BJ (cell line): ENCODE measurements at regions not wholly inside any gene's neighbourhood (a gene's known extent, or its start where the extent isn't known, plus 50 kb on each side); places are given as distances from the start of the nearest gene placed in this dataset.

Source experiments
- CTCF ChIA-PET: fragments of 350-600 bp; formaldehyde crosslinking; extraction: SDS; loops from one replicate; lab custom pipeline; 2021; ENCODE audit warnings: antibody characterized with exemption, inconsistent platforms; lab: Yijun Ruan, JAX
- POLR2A ChIA-PET: fragments of 300-600 bp; sonication (Branson Sonifier 250); formaldehyde crosslinking; extraction: SDS; loops from one replicate; lab custom pipeline; 2021; ENCODE audit warnings: antibody characterized with exemption; lab: Charles Lee
- DNase-seq: peaks from one replicate; pipeline ENCODE4 v3.0.0-alpha.2; 2011; ENCODE audit warnings: low read depth
- H3K27me3 ChIP-seq: 2 replicates; pipeline ENCODE4 v1.6.0; 2011; ENCODE audit warnings: low read length; ENCODE audit not compliant: control insufficient read depth, insufficient read depth
- H3K36me3 ChIP-seq: 2 replicates; pipeline ENCODE4 v1.5.1; 2011; ENCODE audit warnings: low read length; ENCODE audit not compliant: control insufficient read depth, insufficient read depth
- H3K4me3 ChIP-seq: 2 replicates; pipeline ENCODE4 v1.5.1; 2011; ENCODE audit warnings: low read depth, mild to moderate bottlenecking, control low read depth, low read length
- CTCF ChIP-seq: IDR thresholded peaks from 2 replicates; pipeline ENCODE4 v1.5.1; 2011; ENCODE audit warnings: low read depth, mild to moderate bottlenecking, control low read depth, inconsistent platforms, low read length, moderate library complexity; ENCODE audit not compliant: insufficient read depth

GRCh38 chr12:124683152-124684124 lies 116.0 kb upstream of the NCOR2 start:
- CTCF ChIA-PET = interaction anchor here (0.7 to 1.2 kb wide), 2 partner anchors 32 to 88 kb away, joined by 3 read pairs; no protein-coding TSS in a partner anchor
- H3K27me3 ChIP-seq = no peaks in the 10 kb centered on the region
- H3K36me3 ChIP-seq = no peaks in the 10 kb centered on the region
- no peak for TF ChIP-seq CTCF
- DNase-seq = no peak
- POLR2A ChIA-PET = no interaction called here
- no peak overlapping the region for H3K4me3 ChIP-seq

GRCh38 chr12:124682425-124683151 lies 115.2 kb upstream of the NCOR2 start:
- H3K27me3 ChIP-seq = no peaks in the 10 kb centered on the region
- ChIA-PET POLR2A (no interaction called here), CTCF (interaction anchor here (0.6 to 1.2 kb wide), 3 partner anchors 33 to 283 kb away, joined by 3 read pairs; no protein-coding TSS in a partner anchor)
- DNase-seq = no peak
- no peaks in the 10 kb centered on the region for H3K36me3 ChIP-seq
- H3K4me3 ChIP-seq = no peak overlapping the region
- no peak for TF ChIP-seq CTCF

GRCh38 chr12:124681779-124682391 lies 114.5 kb upstream of the NCOR2 start:
- DNase-seq = peak; percentile 58
- POLR2A ChIA-PET = no interaction called here
- H3K36me3 ChIP-seq = no peaks in the 10 kb centered on the region
- no peak overlapping the region for H3K4me3 ChIP-seq
- CTCF ChIA-PET = interaction anchor here (0.6 kb wide), 1 partner anchor 283 kb away, joined by 3 read pairs; no protein-coding TSS in a partner anchor
- H3K27me3 ChIP-seq = no peaks in the 10 kb centered on the region
- TF ChIP-seq CTCF = no peak

- ChIA-PET CTCF (interaction anchor here (0.6 kb wide), 1 partner anchor 340 kb away, joined by 4 read pairs; no protein-coding TSS in a partner anchor), POLR2A (no interaction called here)
- peak; percentile 25; the same call in 1 of the 2 replicates for TF ChIP-seq CTCF
- no peak for DNase-seq
- Histone ChIP-seq H3K27me3 (no peaks in the 10 kb centered on the region), H3K36me3 (no peaks in the 10 kb centered on the region), H3K4me3 (no peak overlapping the region)
These were observed 113.7 kb upstream of the NCOR2 start for GRCh38 chr12:124680863-124681778.
